Keratinocyte (primary cell): ENCODE measurements at regions not wholly inside any gene's neighbourhood (a gene's known extent, or its start where the extent isn't known, plus 50 kb on each side); places are given as distances from the start of the nearest gene placed in this dataset.

Experiments
- DNase-seq: peaks from one replicate; pipeline ENCODE4 v3.0.0-alpha.2; 2011; ENCODE audit warnings: low read depth, missing footprints, low spot score
- FAIRE-seq: peaks from 2 replicates; lab custom pipeline; 2011; peaks lifted over from hg19 to GRCh38; lab: Jason Lieb, UNC
- H2AFZ ChIP-seq: 2 replicates; pipeline ENCODE4 v1.6.0; 2012; ENCODE audit warnings: low read length, control low read depth, inconsistent platforms; ENCODE audit not compliant: control insufficient read depth
- H3K27ac ChIP-seq: 2 replicates; pipeline ENCODE4 v1.5.1; 2011; ENCODE audit warnings: low read length; ENCODE audit not compliant: control insufficient read depth, insufficient read depth
- H3K27me3 ChIP-seq: 3 replicates; pipeline ENCODE4 v1.6.0; 2011; ENCODE audit warnings: low read length; ENCODE audit not compliant: control insufficient read depth, insufficient read depth; ENCODE audit errors: extremely low read depth
- H3K36me3 ChIP-seq, 2 experiments: 2 replicates in 1 of 2; 3 replicates in 1 of 2; pipeline ENCODE4 v1.5.1; 2011; ENCODE audit warnings: low read length in 2 of 2, mild to moderate bottlenecking in 1 of 2; ENCODE audit not compliant: control insufficient read depth in 2 of 2, insufficient read depth in 2 of 2; ENCODE audit errors: extremely low read depth in 1 of 2
- H3K4me1 ChIP-seq: 3 replicates; pipeline ENCODE4 v1.5.1; 2011; ENCODE audit warnings: low read length; ENCODE audit not compliant: control insufficient read depth, insufficient read depth; ENCODE audit errors: extremely low read depth
- H3K4me2 ChIP-seq: 3 replicates; pipeline ENCODE4 v1.6.0; 2011; ENCODE audit warnings: low read depth, low read length; ENCODE audit not compliant: control insufficient read depth, insufficient read depth; ENCODE audit errors: extremely low read depth
- H3K4me3 ChIP-seq, 3 experiments: fragments of 200-600 bp in 1 of 3; sonication (generic) in 1 of 3; 2 replicates in 2 of 3; 3 replicates in 1 of 3; pipeline ENCODE4 v1.5.1; 2011 to 2016; ENCODE audit warnings: low read length in 3 of 3, mild to moderate bottlenecking in 3 of 3, control low read depth in 2 of 3, inconsistent platforms in 1 of 3, low read depth in 1 of 3, mixed read lengths in 1 of 3, mixed run types in 1 of 3, moderate library complexity in 1 of 3; ENCODE audit not compliant: control insufficient read depth in 2 of 3, insufficient read depth in 2 of 3; ENCODE audit errors: extremely low read depth in 1 of 3
- H3K79me2 ChIP-seq: 2 replicates; pipeline ENCODE4 v1.6.0; 2012; ENCODE audit warnings: low read length; ENCODE audit not compliant: control insufficient read depth, insufficient read depth
- H3K9ac ChIP-seq: 3 replicates; pipeline ENCODE4 v1.6.0; 2011; ENCODE audit warnings: low read length; ENCODE audit not compliant: control insufficient read depth, insufficient read depth; ENCODE audit errors: extremely low read depth
- H3K9me1 ChIP-seq: 3 replicates; pipeline ENCODE4 v1.6.0; 2011; ENCODE audit warnings: low read length; ENCODE audit not compliant: control insufficient read depth, insufficient read depth; ENCODE audit errors: extremely low read depth
- H3K9me3 ChIP-seq: 2 replicates; pipeline ENCODE4 v1.5.1; 2012; ENCODE audit warnings: low read depth, low read length; ENCODE audit not compliant: control insufficient read depth
- H4K20me1 ChIP-seq: 3 replicates; pipeline ENCODE4 v1.6.0; 2011; ENCODE audit warnings: low read length; ENCODE audit not compliant: control insufficient read depth, insufficient read depth; ENCODE audit errors: extremely low read depth
- EZH2 ChIP-seq: IDR thresholded peaks from one replicate; pipeline ENCODE4 v1.6.1; 2012; ENCODE audit warnings: inconsistent platforms, mild to moderate bottlenecking, low read length, moderate library complexity
- dilution Hi-C: fragments of 300-500 bp; cut with MboI; formaldehyde crosslinking; loops from one replicate; pipeline ENCODE4 v1.7.0; 2020; ENCODE audit warnings: low sequenced_read_pairs; ENCODE audit not compliant: extremely low pct_ligation_motif_present
- TF ChIP-seq, protein P1 (sequence below), 3 experiments: IDR thresholded peaks in 1 of 3; conservative IDR thresholded peaks in 1 of 3; optimal IDR thresholded peaks in 1 of 3; 2 replicates in 2 of 3; 3 replicates in 1 of 3; pipeline versions ENCODE3 to v1.5.1; 2011; ENCODE audit warnings: low read length in 3 of 3, mild to moderate bottlenecking in 3 of 3, moderate library complexity in 2 of 3, control low read depth in 1 of 3, inconsistent platforms in 1 of 3; ENCODE audit not compliant: insufficient read depth in 2 of 3; ENCODE audit errors: extremely low read depth in 1 of 3

DNA sequence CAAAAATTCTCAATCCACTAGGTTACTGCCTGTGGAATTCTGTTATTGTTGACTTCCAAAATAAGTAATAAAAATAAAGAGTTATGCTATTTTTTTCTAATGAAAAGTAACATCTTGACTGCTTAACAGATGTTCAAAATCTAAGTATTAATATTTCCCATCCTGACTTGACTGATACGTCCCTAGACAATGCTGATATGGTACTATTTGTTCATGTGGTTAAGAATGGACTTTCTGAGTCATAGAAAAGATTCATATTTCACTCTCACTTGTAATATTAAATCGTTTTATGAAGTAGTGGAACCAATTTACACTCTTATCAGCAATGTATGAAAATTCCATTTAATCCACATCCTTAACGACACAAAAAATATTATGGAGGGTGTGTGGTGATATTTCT is 104.8 kb upstream of the PLSCR5 start:
- Histone ChIP-seq H3K27ac (no peak overlapping the region), H4K20me1 (no peaks in the 10 kb centered on the region), H3K27me3 (no peaks in the 10 kb centered on the region), H3K79me2 (no peaks in the 10 kb centered on the region), H3K4me3 (no peak overlapping the region), H3K9me3 (no peaks in the 10 kb centered on the region), H2AFZ (no peak overlapping the region), H3K36me3 (no peaks in the 10 kb centered on the region), H3K9ac (no peak overlapping the region), H3K9me1 (no peaks in the 10 kb centered on the region), H3K4me1 (no peaks in the 10 kb centered on the region), H3K4me2 (no peak overlapping the region)
- dilution Hi-C loops: no loop called here
- TF ChIP-seq, protein P1, sequence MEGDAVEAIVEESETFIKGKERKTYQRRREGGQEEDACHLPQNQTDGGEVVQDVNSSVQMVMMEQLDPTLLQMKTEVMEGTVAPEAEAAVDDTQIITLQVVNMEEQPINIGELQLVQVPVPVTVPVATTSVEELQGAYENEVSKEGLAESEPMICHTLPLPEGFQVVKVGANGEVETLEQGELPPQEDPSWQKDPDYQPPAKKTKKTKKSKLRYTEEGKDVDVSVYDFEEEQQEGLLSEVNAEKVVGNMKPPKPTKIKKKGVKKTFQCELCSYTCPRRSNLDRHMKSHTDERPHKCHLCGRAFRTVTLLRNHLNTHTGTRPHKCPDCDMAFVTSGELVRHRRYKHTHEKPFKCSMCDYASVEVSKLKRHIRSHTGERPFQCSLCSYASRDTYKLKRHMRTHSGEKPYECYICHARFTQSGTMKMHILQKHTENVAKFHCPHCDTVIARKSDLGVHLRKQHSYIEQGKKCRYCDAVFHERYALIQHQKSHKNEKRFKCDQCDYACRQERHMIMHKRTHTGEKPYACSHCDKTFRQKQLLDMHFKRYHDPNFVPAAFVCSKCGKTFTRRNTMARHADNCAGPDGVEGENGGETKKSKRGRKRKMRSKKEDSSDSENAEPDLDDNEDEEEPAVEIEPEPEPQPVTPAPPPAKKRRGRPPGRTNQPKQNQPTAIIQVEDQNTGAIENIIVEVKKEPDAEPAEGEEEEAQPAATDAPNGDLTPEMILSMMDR (optimal IDR thresholded peaks at IDR 0.05 in 1 of 3, IDR thresholded peaks at IDR 0.05 in 1 of 3, conservative IDR thresholded peaks at IDR 0.05 in 1 of 3; ENCODE audit: extremely low read depth in 1 of 3, insufficient read depth in 2 of 3, low read length in 3 of 3): no peak
- no peak for TF ChIP-seq EZH2
- DNase-seq (no peak), FAIRE-seq (no peak)

GRCh38 chr3:146705225-146705624 is 100.1 kb upstream of the PLSCR5 start:
- Histone ChIP-seq H2AFZ (no peak overlapping the region), H3K27ac (no peak overlapping the region), H3K4me3 (no peak overlapping the region), H3K9me3 (no peaks in the 10 kb centered on the region), H3K9ac (no peak overlapping the region), H3K4me1 (no peaks in the 10 kb centered on the region), H3K4me2 (no peak overlapping the region), H4K20me1 (no peaks in the 10 kb centered on the region), H3K9me1 (no peaks in the 10 kb centered on the region), H3K79me2 (no peaks in the 10 kb centered on the region), H3K36me3 (no peaks in the 10 kb centered on the region), H3K27me3 (no peaks in the 10 kb centered on the region)
- dilution Hi-C loops: no loop called here
- TF ChIP-seq EZH2: no peak
- TF ChIP-seq, protein P1 (optimal IDR thresholded peaks at IDR 0.05 in 1 of 3, IDR thresholded peaks at IDR 0.05 in 1 of 3, conservative IDR thresholded peaks at IDR 0.05 in 1 of 3; ENCODE audit: extremely low read depth in 1 of 3, insufficient read depth in 2 of 3, low read length in 3 of 3): no peak
- DNase-seq: no peak
- FAIRE-seq: no peak
